NCI-H1105 (cell line): ENCODE measurements at regions not wholly inside any gene's neighbourhood (a gene's known extent, or its start where the extent isn't known, plus 50 kb on each side); places are given as distances from the start of the nearest gene placed in this dataset.

Source experiments
- DNase-seq: peaks from one replicate; lab custom pipeline; 2025; lab: John Stamatoyannopoulos, UW

DNA sequence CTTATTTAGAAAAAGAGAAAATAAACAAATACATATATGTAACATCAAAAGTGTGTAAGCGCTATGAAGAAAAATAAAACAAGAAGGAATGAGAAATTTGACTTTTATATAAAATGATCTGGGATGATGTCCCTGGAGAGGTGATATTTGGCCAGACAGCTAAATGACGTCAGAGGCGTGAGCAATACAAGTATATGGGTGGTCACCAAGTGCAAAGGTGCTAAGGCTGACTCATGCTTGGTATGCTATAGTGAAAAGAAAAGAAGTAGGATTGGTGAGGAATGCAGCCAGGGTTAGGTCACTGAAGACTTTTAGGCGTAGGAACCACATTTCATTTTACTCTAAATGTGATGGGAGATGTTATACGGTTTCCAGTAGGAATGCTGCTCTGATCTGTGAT lies 1049.1 kb upstream of the TENM3 start:
- no peak for DNase-seq

DNA sequence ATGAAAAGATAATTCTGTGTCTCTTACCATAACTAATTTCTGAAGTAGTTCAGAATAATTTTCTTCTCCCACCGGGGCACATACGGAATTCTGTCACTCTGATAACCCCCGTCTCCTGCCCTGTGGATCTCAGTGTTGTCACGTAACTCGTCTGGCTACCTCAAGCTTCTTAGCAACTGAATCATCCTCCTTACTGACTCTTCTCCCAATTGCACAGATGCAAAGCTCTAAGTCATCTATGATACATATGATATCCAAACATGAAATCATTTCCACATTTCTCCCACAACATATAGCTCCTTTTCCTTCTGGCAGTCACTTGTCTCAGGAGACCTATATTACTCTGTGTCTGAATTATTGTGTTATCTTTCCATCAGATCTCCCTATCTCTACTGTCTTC lies 1043.1 kb upstream of the TENM3 start:
- no peak for DNase-seq

DNA sequence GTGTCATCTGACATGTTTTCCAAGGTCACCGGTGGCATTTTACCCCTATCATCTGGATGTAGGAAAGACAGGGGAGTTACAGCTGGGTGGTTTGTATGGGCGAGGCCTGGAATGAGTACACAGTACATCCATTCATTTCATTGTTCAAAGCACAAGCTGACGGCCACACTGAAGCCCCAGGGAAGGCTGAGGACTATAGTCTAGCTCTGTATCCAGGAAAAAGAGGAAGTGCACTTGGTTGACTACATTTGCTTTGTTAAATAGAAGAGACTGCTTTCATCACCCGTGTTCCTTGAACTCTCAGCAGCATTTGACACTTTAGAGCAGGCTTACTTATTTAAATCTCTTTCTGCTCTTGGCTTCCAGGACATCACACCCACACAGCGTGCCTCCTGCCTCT lies 1041.0 kb upstream of the TENM3 start:
- DNase-seq = no peak

DNA sequence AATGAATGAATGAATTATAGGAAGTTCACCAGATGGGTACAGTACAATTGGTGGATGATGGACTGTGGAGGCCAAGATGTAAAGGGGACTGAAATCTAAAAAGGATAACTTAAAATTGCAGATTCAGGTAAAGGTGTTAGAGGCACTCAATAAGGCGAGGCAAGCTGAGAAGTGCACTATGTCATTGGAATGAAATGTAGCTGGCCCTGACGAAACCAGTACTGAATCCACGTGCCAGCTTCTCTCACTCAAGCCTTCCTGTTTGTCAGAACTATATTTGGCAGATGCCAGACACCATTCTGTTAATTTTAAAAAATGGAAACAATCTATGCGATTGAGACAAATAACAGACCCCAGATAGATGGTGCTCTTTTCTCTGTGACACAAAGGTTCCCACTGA lies 1039.1 kb upstream of the TENM3 start:
- no peak for DNase-seq

DNA sequence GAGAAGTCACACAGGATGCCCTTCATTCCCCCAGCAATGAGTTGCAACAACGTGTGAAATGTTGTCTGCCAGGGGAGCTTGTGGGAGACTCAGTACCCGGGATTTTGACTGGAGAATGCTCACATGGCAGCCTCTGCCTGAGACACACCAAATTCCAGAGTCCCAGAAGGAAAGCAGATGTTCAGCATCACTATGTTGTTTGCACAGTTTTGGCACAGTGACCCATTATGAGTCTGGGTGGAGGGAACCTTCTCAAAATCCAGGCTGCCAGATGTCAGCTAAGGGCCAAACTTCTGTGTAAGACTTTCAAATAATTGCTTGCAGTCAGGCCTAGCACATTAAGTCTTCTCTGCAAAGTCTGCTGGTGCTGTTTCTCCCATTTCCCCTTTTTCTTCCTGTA lies 1029.7 kb upstream of the TENM3 start:
- no peak for DNase-seq

DNA sequence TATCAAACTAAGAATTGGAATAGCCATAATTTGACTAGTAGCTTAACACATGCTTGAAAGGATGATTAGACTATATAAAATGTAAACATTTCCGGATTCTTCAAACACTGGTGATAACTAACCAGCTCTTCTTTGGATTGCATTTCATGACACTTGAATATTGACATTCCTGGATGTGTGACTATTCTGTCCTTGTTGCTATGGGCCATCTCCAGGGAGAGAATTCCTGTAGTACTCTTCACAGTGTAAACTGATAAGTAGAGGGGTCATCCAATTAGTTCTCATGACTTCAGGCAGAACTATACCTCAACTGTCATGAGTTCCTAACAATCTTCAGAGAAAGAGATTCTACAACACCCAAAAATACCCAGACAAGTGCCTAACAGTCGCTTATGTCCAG lies 1026.7 kb upstream of the TENM3 start:
- no peak for DNase-seq

DNA sequence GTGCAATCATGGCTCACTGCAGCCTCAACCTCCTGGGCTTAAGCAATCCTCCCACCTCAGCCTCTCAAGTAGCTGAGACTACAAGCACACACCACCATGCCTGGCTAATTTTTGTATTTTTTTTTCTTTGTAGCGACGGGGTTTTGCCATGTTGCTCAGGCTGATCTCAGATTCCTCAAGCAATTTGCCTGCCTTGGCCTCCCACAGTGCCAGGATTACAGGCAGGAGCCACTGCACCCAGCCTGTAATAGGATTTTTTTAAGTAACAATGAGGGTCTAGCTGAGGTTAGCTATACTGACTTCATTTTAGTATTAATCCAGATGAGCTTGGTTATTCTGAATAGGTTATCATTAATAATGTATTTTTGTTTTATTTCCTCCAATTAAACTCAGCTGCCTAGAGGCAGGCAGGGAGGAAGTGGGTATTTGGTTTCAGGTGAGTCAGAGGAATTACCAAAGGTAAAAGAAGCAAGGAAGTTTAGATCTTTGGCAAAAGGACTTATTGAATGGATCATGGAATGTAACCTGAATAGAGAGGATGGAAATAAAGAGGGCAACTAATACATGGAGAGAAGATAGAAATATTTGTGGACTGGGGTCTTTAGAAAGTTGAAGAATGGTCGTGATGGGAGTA lies 1023.3 kb upstream of the TENM3 start:
- no peak for DNase-seq

DNA sequence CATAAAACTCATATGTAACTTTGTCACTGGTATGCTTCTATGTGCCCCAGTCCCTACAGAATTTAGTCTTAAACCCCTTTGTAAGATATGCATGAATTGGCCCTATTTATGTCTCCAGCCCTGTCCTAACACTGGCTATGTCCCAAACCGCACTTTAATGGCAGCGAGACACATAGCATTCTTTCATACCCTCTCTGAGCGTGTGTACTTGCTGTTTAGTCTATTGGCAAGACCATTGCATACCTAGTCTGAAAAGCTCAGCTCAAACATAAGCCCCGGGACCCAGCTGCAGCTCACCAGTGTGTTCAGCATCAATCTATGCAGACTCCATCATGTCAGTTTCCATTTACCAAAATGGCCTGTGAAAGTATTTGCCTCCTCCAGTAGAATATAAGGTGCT lies 1018.4 kb upstream of the TENM3 start:
- DNase-seq = no peak

DNA sequence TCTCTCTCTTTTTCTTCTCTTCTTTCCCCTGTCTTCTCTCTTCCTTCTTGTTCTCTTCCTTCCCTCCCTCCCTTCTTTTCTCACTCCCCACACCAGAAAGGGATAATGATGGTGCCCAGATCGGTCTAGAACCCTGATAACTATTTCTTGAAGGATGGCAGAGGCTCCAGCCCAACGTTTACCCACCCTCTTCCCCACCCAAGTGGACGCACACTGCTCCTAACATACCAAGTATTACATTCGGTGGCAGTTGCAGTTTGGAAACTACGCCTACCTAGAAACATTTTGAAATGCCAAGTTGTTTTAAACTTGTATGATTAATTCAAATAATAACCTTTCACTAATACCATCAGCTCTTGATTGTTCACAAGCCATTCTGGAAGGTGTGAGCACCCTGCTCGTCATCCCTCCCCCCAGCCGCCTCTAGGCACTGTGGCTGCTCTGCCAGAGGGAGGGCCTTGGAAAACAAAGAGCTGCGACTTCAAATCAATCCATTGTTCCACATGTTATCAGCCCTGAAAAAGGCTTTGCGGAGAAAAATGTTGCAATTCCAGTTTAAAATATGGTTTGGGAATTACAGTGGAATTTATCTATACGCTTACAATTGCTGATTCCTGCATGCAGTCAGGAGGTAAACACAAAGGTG lies 1017.5 kb upstream of the TENM3 start:
- no peak for DNase-seq

DNA sequence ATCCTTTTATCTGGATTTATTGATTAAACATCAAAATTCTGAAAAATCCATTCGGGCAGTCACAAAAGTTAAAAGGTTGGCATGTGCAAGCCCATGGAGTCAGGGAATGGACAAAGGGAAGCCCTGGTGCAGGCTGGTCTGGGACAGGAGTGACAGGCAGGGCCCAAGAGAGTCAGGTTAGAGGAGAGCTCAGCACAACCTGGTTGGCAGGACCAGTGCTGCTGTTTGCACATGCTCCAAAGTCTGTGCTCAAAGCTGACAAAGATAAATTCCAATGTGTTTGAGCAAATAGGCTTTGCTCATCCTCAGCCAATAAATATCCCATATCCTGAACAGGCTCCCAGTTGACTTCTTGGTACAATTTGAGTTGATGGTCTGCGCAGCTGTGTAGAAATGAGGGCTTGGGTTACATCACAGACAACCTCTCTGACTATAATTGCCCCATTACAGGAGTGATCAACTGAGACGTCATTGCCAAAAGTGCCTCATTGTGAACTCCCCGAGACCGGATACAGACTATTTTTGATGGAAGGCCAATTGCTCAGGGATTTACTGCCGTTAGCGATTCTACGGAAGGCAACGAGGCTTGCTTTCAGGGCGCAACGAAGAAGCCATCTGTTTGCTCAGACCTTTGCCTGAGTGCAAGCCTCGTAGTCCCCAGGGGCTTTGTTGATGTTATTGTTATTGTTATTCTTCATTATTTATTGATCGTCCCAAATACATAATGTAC lies 1008.1 kb upstream of the TENM3 start:
- no peak for DNase-seq

DNA sequence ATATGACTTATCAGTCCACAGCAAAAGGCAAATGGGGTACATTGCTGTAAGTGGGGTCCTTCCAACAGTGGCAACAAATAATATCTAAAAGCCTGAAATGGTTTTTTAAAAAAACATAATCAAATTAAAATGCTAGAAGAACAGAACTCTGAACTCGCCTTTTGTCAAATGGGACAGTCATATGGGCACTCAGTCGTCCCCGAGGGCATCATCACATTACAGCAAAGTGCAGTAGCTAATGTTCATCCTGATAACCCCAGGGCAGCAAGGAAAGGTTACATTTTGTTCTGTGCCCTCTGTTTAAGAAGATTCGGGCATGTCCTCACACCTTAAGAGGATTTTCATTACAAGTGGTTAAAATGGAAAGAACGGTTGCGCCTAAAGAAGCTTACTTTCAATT lies 997.9 kb upstream of the TENM3 start:
- no peak for DNase-seq

DNA sequence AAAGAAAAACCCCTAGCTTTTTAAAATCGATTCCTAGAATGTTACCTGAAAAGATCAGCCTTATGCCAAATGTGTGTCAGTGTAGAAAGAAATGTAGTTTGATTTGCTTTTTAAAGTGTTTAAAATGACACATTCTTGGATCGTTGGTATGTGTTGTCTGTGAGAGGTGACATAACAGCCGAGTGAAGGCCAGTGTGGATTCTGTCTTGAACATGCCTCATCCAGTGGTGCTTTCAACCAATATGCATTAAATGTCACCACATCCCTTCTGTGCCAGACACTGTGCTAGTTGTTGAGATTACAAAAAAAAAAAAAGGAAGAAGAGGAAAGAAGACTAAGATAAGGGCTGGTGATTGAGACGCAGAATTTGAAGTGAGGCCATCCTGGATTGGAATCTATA lies 994.2 kb upstream of the TENM3 start:
- no peak for DNase-seq

DNA sequence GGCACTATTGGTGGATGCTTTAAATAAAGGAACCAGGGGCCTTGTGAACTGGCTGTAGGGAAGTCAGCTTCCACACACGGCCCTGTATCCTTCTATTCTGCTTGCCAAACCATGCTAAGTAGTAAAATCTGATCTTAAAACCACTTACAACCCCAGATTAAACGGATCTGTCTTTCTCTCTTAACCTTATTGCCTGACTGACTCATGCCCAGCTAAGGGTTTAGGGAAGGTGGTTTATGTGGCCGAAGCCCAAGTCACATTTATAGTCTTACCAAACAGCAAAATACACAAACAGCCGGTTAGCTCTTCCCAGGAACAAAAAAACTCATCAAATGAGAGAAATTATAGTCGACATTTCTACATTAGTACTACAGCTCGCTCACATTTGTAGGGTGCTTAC lies 988.4 kb upstream of the TENM3 start:
- DNase-seq = no peak

DNA sequence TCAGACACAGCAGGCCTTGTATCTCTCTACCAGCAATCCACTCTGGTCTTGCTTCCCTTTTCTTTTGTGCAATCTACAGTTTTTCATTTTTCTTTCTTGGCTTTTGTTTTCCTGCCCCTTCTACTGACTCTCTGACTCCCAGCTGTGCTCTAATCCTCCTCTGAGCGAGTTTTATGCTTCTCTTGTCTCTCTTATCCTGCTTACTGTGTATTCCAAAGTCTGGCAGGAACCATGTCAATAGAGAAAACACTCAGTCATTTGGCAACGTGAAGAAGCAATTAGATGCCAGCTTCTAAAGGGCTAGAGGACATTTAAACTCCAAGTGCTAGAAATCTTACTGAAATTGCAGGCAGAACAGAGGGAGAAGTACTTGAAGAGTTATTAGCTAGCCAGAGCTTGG lies 984.6 kb upstream of the TENM3 start:
- DNase-seq = peak; percentile 52

DNA sequence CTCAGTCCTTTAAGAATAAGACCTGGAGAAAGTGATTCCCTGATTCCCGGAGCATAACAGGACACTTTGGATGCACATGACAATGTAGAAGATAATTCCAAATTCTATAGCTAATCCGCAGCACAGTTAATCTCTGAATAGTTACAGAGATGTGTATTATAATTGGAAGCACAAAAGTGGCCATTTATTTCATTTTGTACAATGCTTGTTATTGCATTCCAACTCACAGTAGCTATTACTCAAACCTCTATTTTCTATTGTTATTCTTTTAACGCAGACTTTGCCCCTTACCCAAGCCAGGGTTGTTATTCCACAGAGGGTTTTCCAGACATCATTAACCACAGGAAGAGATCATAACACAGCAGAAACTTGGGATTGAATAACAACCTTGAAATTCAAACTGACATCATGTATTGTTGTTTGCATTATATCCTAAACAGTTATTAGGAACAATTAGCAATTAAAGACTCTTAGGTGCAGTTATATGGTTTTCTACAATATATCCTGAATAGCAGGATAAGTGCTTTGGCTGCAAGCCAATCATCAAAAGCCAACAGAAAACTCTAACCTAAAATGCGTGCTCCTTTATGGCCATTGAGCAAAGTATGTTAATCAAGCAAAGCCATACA lies 984.0 kb upstream of the TENM3 start:
- peak; percentile 88 for DNase-seq

DNA sequence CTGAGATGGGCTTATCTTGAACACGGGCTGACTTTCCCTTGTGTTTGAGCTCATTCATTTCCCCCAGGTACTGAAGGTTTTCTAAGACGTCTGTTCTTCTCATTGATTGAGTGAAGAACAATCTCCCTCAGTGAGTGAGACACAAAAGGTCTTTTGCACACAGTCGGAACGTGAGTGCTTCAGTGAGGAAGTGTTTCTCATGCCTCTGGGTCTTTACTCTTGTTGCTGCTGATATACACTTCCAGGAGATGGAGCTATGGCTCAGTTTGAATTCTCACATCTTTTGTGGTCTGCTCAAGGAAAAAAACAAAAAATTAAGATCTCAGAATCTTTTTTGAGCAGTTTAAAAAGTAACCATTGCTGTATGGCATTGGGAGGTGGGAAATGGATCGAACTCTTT lies 981.9 kb upstream of the TENM3 start:
- no peak for DNase-seq

DNA sequence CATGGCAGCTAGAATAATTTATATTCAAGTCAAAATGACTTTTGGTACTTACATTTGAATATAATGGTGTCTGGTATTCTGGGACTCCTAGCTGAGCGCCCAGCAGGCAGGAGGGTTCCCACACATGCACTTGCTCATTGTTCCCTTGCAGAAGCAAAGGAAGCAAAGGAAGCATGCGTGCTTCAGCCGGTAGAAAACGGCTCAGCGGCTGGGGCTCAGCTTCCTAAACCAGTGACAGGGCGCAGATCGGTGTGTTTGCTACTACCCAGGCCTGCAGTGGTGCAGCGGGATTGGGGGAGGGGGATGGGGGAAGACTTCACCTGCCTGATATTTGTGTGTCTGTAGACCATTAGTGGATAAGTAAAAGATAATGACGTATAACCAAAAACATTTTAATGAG lies 978.3 kb upstream of the TENM3 start:
- DNase-seq = no peak

DNA sequence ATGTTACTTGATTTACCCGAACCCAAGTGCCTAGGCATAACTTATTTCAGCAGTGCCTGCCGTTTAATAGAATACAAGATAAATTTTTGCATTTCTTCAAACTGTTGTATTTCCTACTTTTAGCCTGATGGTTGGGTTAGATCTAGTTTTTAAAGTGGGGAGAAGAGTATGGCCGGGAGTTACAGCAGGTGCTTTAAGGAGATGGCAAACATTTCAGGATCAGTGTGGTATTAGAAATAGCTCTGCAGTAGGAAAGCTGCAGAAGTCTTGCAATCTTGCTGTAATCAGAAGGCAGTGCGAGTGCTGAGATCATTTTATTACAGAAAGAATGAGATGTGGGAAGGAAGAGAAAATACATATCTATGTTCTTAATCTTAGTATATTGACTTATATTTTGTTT lies 977.8 kb upstream of the TENM3 start:
- no peak for DNase-seq

DNA sequence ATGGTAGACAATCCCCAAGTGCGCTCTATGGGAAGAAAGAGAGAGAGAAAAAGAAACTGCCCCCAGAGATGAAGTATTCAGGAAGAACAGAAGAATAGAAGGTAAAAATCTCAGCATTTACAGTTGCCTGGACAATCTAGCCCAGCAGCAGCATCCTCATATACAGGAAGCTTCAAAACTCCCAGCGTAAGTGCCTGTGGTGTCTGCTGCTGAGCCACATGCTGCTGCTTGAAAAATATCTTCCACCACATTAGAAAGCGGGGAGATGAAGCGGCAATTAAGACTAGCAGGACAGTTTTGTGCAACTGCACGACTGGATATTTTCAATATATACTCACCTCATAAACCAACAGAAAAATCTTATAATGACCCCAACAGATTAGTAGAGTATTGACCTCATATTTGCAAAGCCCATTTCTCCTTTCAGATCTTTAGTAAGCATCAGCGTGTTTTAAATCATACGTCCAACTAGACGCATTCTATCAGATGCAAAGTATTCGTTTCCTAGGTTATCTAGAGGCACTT lies 972.0 kb upstream of the TENM3 start:
- no peak for DNase-seq

DNA sequence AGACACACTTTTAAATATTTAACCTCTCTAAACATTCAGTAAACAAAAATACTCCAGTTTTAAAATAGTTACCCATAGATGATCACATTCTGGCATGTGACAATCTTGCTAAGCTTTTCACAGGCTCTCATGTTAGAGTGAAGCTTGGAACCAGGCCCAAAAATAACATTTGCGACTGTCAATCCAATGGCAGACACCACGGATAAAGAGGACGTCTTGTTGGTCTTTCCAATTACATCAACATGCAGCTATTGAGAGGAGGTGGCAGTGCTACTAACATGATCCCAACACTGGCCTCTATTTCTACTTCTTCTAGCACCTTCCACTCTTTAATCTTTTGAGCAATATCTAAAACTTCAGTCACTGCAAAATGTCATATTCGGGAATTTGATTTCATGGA lies 970.8 kb upstream of the TENM3 start:
- DNase-seq = no peak

DNA sequence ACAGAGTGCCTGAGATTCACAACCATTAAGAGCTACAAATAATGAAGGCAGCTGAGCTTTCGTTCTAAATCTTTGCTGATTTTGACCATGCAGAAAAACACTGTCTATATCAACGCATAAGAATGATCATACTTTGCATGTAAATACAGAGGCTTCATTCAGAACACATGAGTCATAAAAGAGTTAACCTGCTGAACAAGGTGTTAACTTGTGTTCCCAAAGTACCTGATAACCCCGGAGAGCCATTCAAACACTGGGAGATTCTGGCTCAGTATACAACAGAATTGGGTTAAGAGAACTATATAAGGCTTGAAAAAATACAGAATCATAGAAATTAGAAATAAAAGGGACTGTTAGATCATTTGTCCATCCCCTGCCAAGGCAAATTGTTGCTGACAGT lies 964.3 kb upstream of the TENM3 start:
- no peak for DNase-seq

DNA sequence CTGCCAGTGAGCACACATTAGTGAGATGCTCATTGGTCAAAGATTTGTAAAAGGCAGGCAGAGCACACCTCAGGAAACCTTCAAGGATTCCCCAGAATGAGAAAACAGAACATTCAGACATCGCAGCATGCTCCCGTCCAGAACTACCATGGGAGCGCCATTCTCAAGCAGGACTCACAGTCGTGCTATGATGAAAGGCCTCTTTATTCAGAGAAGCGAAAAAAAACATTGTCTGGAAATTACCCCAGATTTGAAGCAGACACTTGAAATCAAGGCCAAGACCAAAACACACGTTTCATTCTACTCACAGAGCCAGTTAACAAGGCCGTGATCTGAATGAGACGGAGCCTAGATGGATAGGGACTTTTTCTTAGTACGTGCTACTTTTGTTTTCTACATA lies 961.8 kb upstream of the TENM3 start:
- no peak for DNase-seq

DNA sequence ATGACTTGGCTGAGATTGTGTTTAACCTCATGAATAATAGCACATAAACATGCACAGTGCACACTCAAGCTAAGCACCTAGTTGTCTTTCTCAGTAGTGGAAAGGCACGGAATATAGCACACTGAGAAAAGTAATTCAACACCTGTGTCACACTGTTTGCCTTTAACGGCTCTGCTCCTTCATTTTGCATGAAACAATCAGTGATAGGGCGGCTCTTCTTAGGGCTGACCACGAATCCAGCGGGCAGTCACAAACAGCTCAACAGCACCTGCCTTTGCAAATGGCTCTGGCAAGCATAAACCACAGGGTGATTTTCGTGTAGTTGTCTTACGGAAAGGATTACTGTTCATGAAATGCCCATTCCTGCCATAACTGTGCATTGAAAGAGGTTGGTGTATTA lies 954.0 kb upstream of the TENM3 start:
- peak; percentile 24 for DNase-seq
